GM11168 (cell line): ENCODE measurements at regions not wholly inside any gene's neighbourhood (a gene's known extent, or its start where the extent isn't known, plus 50 kb on each side); places are given as distances from the start of the nearest gene placed in this dataset.

Source experiments
- in situ Hi-C: fragments of 300-500 bp; cut with MboI; formaldehyde crosslinking; loops from one replicate; pipeline ENCODE4 v1.12.0; 2022; ENCODE audit warnings: low sequenced_read_pairs; ENCODE audit not compliant: unreplicated experiment

DNA sequence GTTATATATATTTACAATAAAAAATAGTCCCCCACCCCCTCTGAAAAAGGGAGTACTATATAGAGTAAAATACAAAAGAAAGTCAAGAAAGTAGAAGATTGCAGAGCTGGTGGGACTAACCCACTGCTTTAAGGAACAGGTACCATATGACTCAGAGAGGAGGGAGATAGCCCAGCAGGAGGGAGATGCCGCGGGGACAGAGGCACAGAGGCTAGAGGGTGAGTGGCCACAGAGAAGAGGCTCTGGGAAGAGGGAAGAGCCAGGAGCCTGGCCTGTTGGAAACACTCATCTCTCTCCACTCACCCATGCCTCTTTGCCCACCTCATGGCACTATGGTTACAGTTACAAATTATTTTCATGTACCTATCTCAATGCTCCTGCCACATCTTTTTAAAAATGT, 53.6 kb upstream of the LYVE1 start:
- in situ Hi-C loops: no loop called here

- in situ Hi-C loops: no loop called here
Observed at GRCh38 chr11:10619131-10619680, 50.7 kb upstream of the LYVE1 start.

DNA sequence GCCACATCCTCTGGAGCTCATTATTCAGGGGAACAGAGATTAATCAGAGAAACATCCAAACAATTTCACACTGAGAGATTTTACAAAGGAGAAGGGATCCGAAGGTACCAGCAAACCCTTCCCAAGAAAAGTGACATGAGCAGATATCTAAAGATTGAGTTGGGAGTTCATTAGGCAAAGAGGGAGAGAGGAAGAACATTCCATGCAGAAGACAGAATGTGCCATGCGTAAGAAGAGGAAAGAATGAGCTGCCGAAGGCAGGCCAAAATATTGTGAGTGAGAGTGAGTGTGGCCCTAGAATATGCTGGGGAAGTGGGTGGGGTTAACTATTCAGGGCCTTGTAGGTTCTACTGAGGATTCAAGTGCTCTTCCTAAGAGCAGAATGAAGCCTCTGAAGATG, 50.0 kb upstream of the LYVE1 start:
- in situ Hi-C loops: no loop called here
